OCI-LY7 (cell line): ENCODE measurements at regions not wholly inside any gene's neighbourhood (a gene's known extent, or its start where the extent isn't known, plus 50 kb on each side); places are given as distances from the start of the nearest gene placed in this dataset.

Source experiments
- EZH2phosphoT487 ChIP-seq: fragments of 200-600 bp; sonication (generic); IDR thresholded peaks from 2 replicates; pipeline ENCODE4 v1.6.1; 2018; ENCODE audit warnings: low read depth, borderline replicate concordance, mild to moderate bottlenecking, mixed run types, antibody characterized with exemption, low read length, moderate library complexity, mixed read lengths
- TF ChIP-seq, protein P1 (sequence below): fragments of 200-600 bp; sonication (generic); conservative IDR thresholded peaks from 2 replicates; pipeline ENCODE4 v1.5.1; 2014; ENCODE audit warnings: mild to moderate bottlenecking, antibody characterized with exemption, low read length, moderate library complexity, mixed read lengths

DNA sequence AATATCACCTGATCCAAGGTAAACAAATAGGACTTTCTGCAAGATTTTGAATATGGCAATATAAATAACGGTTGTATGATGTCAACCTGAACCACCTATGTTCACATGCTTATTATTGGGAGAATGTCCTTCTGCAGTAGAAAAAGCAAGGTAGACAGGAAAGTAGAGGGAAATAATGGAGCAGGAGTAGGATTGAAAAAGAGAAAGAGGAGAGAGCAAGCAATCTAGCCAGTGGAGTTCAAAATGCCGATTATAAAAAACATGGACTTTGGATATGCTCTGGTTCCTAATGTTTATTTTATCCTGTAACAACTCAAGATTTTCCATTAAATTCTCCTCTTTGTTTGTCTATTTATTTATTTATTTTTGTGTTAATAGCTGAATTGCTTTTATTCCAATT is 878.0 kb upstream of the KCND2 start:
- TF ChIP-seq, protein P1, sequence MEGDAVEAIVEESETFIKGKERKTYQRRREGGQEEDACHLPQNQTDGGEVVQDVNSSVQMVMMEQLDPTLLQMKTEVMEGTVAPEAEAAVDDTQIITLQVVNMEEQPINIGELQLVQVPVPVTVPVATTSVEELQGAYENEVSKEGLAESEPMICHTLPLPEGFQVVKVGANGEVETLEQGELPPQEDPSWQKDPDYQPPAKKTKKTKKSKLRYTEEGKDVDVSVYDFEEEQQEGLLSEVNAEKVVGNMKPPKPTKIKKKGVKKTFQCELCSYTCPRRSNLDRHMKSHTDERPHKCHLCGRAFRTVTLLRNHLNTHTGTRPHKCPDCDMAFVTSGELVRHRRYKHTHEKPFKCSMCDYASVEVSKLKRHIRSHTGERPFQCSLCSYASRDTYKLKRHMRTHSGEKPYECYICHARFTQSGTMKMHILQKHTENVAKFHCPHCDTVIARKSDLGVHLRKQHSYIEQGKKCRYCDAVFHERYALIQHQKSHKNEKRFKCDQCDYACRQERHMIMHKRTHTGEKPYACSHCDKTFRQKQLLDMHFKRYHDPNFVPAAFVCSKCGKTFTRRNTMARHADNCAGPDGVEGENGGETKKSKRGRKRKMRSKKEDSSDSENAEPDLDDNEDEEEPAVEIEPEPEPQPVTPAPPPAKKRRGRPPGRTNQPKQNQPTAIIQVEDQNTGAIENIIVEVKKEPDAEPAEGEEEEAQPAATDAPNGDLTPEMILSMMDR: no peak
- TF ChIP-seq EZH2phosphoT487: no peak
